ENCODE measurements at regions not wholly inside any gene's neighbourhood (a gene's known extent, or its start where the extent isn't known, plus 50 kb on each side); places are given as distances from the start of the nearest gene placed in this dataset.

DNA sequence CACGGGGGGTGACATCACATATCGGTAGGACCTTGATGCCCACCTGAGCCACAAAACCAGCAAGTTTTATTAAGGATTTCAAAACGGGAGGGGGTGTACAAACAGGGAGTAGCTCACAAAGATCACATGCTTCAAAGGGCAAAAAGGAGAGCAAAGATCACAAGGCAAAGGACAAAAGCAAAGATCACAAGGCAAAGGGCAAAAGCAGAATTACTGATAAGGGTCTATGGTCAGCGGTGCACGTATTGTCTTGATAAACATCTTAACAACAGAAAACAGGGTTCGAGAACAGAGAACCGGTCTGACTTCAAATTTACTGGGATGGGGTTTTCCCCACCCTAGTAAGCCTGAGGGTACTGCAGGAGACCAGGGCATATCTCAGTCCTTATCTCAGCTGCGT, 143.5 kb upstream of the LPP start (continued):
- TF ChIP-seq, protein P1, sequence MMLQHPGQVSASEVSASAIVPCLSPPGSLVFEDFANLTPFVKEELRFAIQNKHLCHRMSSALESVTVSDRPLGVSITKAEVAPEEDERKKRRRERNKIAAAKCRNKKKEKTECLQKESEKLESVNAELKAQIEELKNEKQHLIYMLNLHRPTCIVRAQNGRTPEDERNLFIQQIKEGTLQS (IDR thresholded peaks at IDR 0.05): no peak
- TF ChIP-seq EZH2 (IDR thresholded peaks at IDR 0.05) (no peak), SP1 (IDR thresholded peaks at IDR 0.05; ENCODE audit: low read depth) (no peak)

GRCh38 chr3:188019727-188020126, 134.2 kb upstream of the LPP start:
- Histone ChIP-seq H4K20me1 (ENCODE audit: insufficient read depth) (no peaks in the 10 kb centered on the region), H3K4me2 (ENCODE audit: low read length) (no peak overlapping the region), H3K79me2 (ENCODE audit: insufficient read depth, low read length) (no peaks in the 10 kb centered on the region), H3K9me2 (ENCODE audit: insufficient read depth) (no peaks in the 10 kb centered on the region), H3K9me3 (ENCODE audit: control insufficient read depth in 1 of 2, insufficient read depth in 1 of 2, low read depth in 1 of 2, low read length in 2 of 2) (no peaks in the 10 kb centered on the region), H2AFZ (ENCODE audit: low read depth, low read length, poor library complexity, severe bottlenecking) (no peak overlapping the region), H3K36me3 (ENCODE audit: control insufficient read depth in 1 of 2, insufficient read depth in 2 of 2, low read length in 2 of 2) (no peaks in the 10 kb centered on the region), H3K27me3 (ENCODE audit: insufficient read depth, low read length) (no peaks in the 10 kb centered on the region), H3K4me1 (ENCODE audit: control insufficient read depth in 1 of 2, insufficient read depth in 2 of 2, low read length in 2 of 2) (no peaks in the 10 kb centered on the region), H3K4me3 (replicated peaks in 1 of 2; ENCODE audit: low read depth in 1 of 2, low read length in 2 of 2) (no peak overlapping the region), H3K27ac (ENCODE audit: low read depth, low read length) (no peak overlapping the region), H3K9ac (ENCODE audit: low read length) (no peak overlapping the region)
- RAD21 ChIA-PET (ENCODE audit: low non-redundant PET in 1 of 2, low total read pairs in 2 of 2, uncharacterized antibody in 2 of 2, unreplicated experiment in 2 of 2): no interaction called here
- CTCF ChIA-PET: no interaction called here
- intact Hi-C loops (cut with micrococcal nuclease): no loop called here
- POLR2A ChIA-PET: no interaction called here
- no peak for ATAC-seq
- BruUV-seq (replicated peaks): no TSS peak
- no peak for DNase-seq (ENCODE audit: low read depth, low spot score)
- TF ChIP-seq EZH2 (IDR thresholded peaks at IDR 0.05) (no peak), POLR2A (IDR thresholded peaks at IDR 0.05; ENCODE audit: borderline replicate concordance, extremely low read depth, insufficient read depth, insufficient read length) (no peak), ELF1 (IDR thresholded peaks at IDR 0.05; ENCODE audit: borderline replicate concordance, low read depth) (no peak), RAD21 (IDR thresholded peaks at IDR 0.05; ENCODE audit: low read depth) (no peak), ZNF274 (IDR thresholded peaks at IDR 0.05; ENCODE audit: low read depth, low read length) (no peak), JUND (IDR thresholded peaks at IDR 0.05) (no peak)
- TF ChIP-seq, protein P2, sequence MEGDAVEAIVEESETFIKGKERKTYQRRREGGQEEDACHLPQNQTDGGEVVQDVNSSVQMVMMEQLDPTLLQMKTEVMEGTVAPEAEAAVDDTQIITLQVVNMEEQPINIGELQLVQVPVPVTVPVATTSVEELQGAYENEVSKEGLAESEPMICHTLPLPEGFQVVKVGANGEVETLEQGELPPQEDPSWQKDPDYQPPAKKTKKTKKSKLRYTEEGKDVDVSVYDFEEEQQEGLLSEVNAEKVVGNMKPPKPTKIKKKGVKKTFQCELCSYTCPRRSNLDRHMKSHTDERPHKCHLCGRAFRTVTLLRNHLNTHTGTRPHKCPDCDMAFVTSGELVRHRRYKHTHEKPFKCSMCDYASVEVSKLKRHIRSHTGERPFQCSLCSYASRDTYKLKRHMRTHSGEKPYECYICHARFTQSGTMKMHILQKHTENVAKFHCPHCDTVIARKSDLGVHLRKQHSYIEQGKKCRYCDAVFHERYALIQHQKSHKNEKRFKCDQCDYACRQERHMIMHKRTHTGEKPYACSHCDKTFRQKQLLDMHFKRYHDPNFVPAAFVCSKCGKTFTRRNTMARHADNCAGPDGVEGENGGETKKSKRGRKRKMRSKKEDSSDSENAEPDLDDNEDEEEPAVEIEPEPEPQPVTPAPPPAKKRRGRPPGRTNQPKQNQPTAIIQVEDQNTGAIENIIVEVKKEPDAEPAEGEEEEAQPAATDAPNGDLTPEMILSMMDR (IDR thresholded peaks at IDR 0.05 in 2 of 3, conservative IDR thresholded peaks at IDR 0.05 in 1 of 3; ENCODE audit: borderline replicate concordance in 1 of 3, insufficient read depth in 1 of 3, low read depth in 2 of 3, low read length in 2 of 3): no peak
- TF ChIP-seq, protein P1 (IDR thresholded peaks at IDR 0.05): no peak
- TF ChIP-seq, protein P3, sequence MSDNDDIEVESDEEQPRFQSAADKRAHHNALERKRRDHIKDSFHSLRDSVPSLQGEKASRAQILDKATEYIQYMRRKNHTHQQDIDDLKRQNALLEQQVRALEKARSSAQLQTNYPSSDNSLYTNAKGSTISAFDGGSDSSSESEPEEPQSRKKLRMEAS (IDR thresholded peaks at IDR 0.05): no peak

All from HCT116 (cell line).